Bronchial epithelial cell (primary cell): ENCODE measurements at regions not wholly inside any gene's neighbourhood (a gene's known extent, or its start where the extent isn't known, plus 50 kb on each side); places are given as distances from the start of the nearest gene placed in this dataset.

Experiments
- DNase-seq: peaks from one replicate; pipeline ENCODE4 v3.0.0-alpha.2; 2010; ENCODE audit warnings: low read depth
- FAIRE-seq: peaks from 2 replicates; lab custom pipeline; 2011; peaks lifted over from hg19 to GRCh38; lab: Jason Lieb, UNC
- H3K27me3 ChIP-seq: 2 replicates; pipeline ENCODE4 v1.5.1; 2011; ENCODE audit warnings: low read length; ENCODE audit not compliant: control insufficient read depth, insufficient read depth
- H3K36me3 ChIP-seq: 2 replicates; pipeline ENCODE4 v1.5.1; 2011; ENCODE audit warnings: low read length; ENCODE audit not compliant: control insufficient read depth, insufficient read depth
- H3K4me3 ChIP-seq: 2 replicates; pipeline ENCODE4 v1.5.1; 2011; ENCODE audit warnings: mild to moderate bottlenecking, low read depth, low read length, control low read depth
- TF ChIP-seq, protein P1 (sequence below): IDR thresholded peaks from 2 replicates; pipeline ENCODE4 v1.5.1; 2011; ENCODE audit warnings: mild to moderate bottlenecking, moderate library complexity, low read length, control low read depth, inconsistent platforms; ENCODE audit not compliant: insufficient read depth, severe bottlenecking

DNA sequence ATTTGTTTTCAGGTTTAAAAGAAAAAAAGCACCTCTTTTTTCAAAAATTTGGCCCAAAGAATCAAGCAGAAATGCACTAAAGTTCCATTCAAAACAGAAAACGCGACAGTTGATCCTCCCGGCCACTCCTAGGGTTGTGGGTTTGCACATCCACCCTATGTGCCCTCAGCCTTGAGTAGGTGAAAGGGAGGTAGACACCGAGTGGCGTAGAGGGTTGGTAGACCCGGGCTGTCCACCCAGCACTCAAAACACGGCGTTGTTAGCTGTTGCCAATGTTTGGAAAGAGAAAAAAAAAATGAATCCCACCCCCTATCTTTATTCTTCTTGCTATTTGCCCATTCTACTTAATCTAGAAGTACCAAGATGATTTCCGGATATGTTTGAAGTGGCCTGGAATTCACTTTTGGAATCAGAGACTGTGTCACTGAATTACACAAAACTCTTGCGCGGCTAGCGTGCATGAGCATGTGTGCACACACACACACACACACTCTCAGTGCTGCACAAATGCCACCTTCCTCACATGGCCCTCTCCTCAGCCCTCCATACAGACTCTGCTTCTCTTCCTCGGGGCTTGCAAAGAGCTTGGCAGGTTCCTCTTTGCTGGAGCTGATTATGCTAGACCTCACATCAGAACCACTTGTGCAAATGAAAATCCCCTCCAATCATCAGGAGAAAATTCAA, 110.2 kb upstream of the HAND1 start:
- no peak overlapping the region for H3K4me3 ChIP-seq
- FAIRE-seq (no peak), DNase-seq (no peak)
- H3K36me3 ChIP-seq = no peaks in the 10 kb centered on the region
- peaks cover 7% of the 10 kb centered on the region for H3K27me3 ChIP-seq
- TF ChIP-seq, protein P1, sequence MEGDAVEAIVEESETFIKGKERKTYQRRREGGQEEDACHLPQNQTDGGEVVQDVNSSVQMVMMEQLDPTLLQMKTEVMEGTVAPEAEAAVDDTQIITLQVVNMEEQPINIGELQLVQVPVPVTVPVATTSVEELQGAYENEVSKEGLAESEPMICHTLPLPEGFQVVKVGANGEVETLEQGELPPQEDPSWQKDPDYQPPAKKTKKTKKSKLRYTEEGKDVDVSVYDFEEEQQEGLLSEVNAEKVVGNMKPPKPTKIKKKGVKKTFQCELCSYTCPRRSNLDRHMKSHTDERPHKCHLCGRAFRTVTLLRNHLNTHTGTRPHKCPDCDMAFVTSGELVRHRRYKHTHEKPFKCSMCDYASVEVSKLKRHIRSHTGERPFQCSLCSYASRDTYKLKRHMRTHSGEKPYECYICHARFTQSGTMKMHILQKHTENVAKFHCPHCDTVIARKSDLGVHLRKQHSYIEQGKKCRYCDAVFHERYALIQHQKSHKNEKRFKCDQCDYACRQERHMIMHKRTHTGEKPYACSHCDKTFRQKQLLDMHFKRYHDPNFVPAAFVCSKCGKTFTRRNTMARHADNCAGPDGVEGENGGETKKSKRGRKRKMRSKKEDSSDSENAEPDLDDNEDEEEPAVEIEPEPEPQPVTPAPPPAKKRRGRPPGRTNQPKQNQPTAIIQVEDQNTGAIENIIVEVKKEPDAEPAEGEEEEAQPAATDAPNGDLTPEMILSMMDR = no peak

- TF ChIP-seq, protein P1 = no peak
- peaks cover 7% of the 10 kb centered on the region for H3K27me3 ChIP-seq
- DNase-seq (no peak), FAIRE-seq (peak; percentile 18)
- no peak overlapping the region for H3K4me3 ChIP-seq
- H3K36me3 ChIP-seq = no peaks in the 10 kb centered on the region
These were observed 109.3 kb upstream of the HAND1 start for GRCh38 chr5:154587123-154588026.

DNA sequence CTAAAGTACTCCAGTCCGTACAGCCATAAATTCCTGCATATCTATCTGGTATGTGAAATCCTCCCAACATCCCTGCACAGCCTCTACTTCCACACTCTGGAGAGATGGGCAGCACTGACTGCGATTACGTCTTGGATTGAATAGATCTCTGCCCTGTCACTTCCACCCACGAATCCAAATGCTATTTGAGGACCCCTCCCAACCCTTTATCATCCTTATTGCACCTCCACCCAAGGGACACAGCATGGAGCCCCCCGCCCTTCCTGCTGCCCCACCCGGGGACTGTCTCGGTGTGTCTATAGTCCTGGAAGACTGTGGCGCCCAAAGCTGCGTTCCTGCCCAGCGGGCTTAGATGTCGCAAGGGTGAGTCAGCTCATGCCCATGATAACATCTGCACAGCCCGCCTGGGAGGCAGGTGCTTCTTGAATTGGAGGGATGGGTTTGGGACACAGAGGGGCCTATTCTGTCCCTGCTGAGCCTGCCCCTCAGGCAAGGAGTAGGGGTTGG, 105.7 kb upstream of the HAND1 start:
- DNase-seq = no peak
- no peaks in the 10 kb centered on the region for H3K36me3 ChIP-seq
- H3K4me3 ChIP-seq = no peak overlapping the region
- FAIRE-seq = no peak
- H3K27me3 ChIP-seq = peaks cover 5% of the 10 kb centered on the region
- TF ChIP-seq, protein P1 = no peak

DNA sequence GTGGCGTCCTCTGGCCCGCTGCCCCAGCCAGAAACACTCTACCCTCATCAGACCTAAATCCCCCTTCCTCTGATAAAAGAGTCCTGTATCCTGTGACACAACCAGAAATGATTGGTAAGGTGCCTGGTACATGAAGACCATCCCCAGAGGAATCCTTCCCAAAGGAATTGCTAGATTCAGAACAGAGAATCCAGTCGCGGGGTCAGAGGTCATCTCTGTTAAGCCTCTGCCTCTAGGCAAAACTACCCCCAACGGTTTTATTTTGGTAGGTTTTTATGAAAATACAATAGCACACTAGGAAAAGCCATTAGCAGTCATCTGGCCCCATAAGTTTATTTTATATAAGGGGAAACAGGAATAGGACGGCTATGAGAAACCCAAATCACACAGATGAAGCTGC, 102.4 kb upstream of the HAND1 start:
- no peak overlapping the region for H3K4me3 ChIP-seq
- H3K27me3 ChIP-seq = no peaks in the 10 kb centered on the region
- FAIRE-seq = no peak
- TF ChIP-seq, protein P1 = no peak
- no peak for DNase-seq
- H3K36me3 ChIP-seq = no peaks in the 10 kb centered on the region

DNA sequence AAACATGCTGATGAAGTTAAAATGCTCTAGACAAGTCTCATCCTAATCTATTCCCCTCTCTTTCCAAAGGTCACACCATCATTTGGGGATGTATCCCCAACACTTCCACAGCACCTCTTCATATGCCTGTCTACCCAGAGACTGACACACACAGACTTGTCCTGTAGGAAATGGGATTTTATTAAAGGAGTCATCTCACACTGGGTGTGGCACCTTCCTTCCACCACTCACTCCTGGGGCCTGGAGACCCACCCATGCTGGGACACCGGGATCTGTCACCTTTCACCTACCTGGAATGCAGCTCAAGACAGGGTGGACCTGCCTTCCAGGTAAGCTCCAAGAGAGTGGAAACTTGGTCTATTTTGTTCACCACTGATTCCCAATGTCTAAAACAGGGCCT, 99.4 kb upstream of the HAND1 start:
- no peak overlapping the region for H3K4me3 ChIP-seq
- no peaks in the 10 kb centered on the region for H3K27me3 ChIP-seq
- H3K36me3 ChIP-seq = no peaks in the 10 kb centered on the region
- FAIRE-seq = no peak
- DNase-seq = peak; percentile 7
- TF ChIP-seq, protein P1 = no peak
